ENCODE measurements at regions not wholly inside any gene's neighbourhood (a gene's known extent, or its start where the extent isn't known, plus 50 kb on each side); places are given as distances from the start of the nearest gene placed in this dataset.

- 72% methylated on average over 2 of the region's 2 CpGs for whole genome bisulfite sequencing
- intact Hi-C loops (cut with DNase I) = no loop called here
- Histone ChIP-seq H3K27me3 (replicated peaks; ENCODE audit: insufficient read depth) (no peaks in the 10 kb centered on the region), H3K9me3 (no peaks in the 10 kb centered on the region), H3K4me3 (no peak overlapping the region), H3K27ac (no peak overlapping the region), H3K36me3 (no peaks in the 10 kb centered on the region), H3K4me1 (replicated peaks) (no peaks in the 10 kb centered on the region)
- TF ChIP-seq CTCF (IDR thresholded peaks at IDR 0.05) (no peak), POLR2AphosphoS5 (IDR thresholded peaks at IDR 0.05) (no peak), POLR2A (IDR thresholded peaks at IDR 0.05) (no peak)
- DNase-seq (ENCODE audit: low spot score) = no peak
These were observed 234.8 kb upstream of the FOXN3 start for GRCh38 chr14:89651805-89652204.

- no peaks in the 10 kb centered on the region for H3K9me3 ChIP-seq
- no peaks in the 10 kb centered on the region for H3K36me3 ChIP-seq
- H3K27me3 ChIP-seq (replicated peaks; ENCODE audit: insufficient read depth) = no peaks in the 10 kb centered on the region
- TF ChIP-seq CTCF (IDR thresholded peaks at IDR 0.05) (no peak), POLR2AphosphoS5 (IDR thresholded peaks at IDR 0.05) (no peak), POLR2A (IDR thresholded peaks at IDR 0.05) (no peak)
- 92% methylated on average over 4 of the region's 4 CpGs for WGBS
- H3K4me3 ChIP-seq = no peak overlapping the region
- no peak for DNase-seq (ENCODE audit: low spot score)
- intact Hi-C loops (cut with DNase I) = no loop called here
- H3K4me1 ChIP-seq (replicated peaks) = no peaks in the 10 kb centered on the region
- no peak overlapping the region for H3K27ac ChIP-seq
These were observed 233.3 kb upstream of the FOXN3 start for GRCh38 chr14:89650077-89650978.

GRCh38 chr14:89649451-89650075, 232.5 kb upstream of the FOXN3 start:
- no peaks in the 10 kb centered on the region for H3K36me3 ChIP-seq
- TF ChIP-seq POLR2A (IDR thresholded peaks at IDR 0.05) = no peak
- DNase-seq (ENCODE audit: low spot score) = no peak
- H3K4me3 ChIP-seq = no peak overlapping the region
- WGBS = 83% methylated on average over 7 of the region's 7 CpGs
- no peak overlapping the region for H3K27ac ChIP-seq
- H3K4me1 ChIP-seq (replicated peaks) = no peaks in the 10 kb centered on the region
- H3K9me3 ChIP-seq = no peaks in the 10 kb centered on the region
- H3K27me3 ChIP-seq (replicated peaks; ENCODE audit: insufficient read depth) = no peaks in the 10 kb centered on the region
- intact Hi-C loops (cut with DNase I) = no loop called here

GRCh38 chr14:89648924-89649323, 231.9 kb upstream of the FOXN3 start:
- Histone ChIP-seq H3K4me1 (replicated peaks) (no peaks in the 10 kb centered on the region), H3K27me3 (replicated peaks; ENCODE audit: insufficient read depth) (no peaks in the 10 kb centered on the region), H3K27ac (no peak overlapping the region), H3K4me3 (no peak overlapping the region), H3K36me3 (no peaks in the 10 kb centered on the region), H3K9me3 (no peaks in the 10 kb centered on the region)
- intact Hi-C loops (cut with DNase I) = no loop called here
- 82% methylated on average over 5 of the region's 5 CpGs for WGBS
- no peak for DNase-seq (ENCODE audit: low spot score)
- TF ChIP-seq POLR2A (IDR thresholded peaks at IDR 0.05) = no peak
- TF ChIP-seq CTCF (IDR thresholded peaks at IDR 0.05) = no peak
- no peak for TF ChIP-seq POLR2AphosphoS5 (IDR thresholded peaks at IDR 0.05)

GRCh38 chr14:89648510-89648909, 231.5 kb upstream of the FOXN3 start:
- Histone ChIP-seq H3K27ac (no peak overlapping the region), H3K36me3 (no peaks in the 10 kb centered on the region), H3K4me3 (no peak overlapping the region), H3K4me1 (replicated peaks) (no peaks in the 10 kb centered on the region), H3K27me3 (replicated peaks; ENCODE audit: insufficient read depth) (no peaks in the 10 kb centered on the region), H3K9me3 (no peaks in the 10 kb centered on the region)
- DNase-seq (ENCODE audit: low spot score) = no peak
- 55% methylated on average over 3 of the region's 3 CpGs for WGBS
- TF ChIP-seq CTCF (IDR thresholded peaks at IDR 0.05) (no peak), POLR2A (IDR thresholded peaks at IDR 0.05) (no peak), POLR2AphosphoS5 (IDR thresholded peaks at IDR 0.05) (no peak)
- intact Hi-C loops (cut with DNase I) = no loop called here
